ENCODE measurements at regions not wholly inside any gene's neighbourhood (a gene's known extent, or its start where the extent isn't known, plus 50 kb on each side); places are given as distances from the start of the nearest gene placed in this dataset.

DNA sequence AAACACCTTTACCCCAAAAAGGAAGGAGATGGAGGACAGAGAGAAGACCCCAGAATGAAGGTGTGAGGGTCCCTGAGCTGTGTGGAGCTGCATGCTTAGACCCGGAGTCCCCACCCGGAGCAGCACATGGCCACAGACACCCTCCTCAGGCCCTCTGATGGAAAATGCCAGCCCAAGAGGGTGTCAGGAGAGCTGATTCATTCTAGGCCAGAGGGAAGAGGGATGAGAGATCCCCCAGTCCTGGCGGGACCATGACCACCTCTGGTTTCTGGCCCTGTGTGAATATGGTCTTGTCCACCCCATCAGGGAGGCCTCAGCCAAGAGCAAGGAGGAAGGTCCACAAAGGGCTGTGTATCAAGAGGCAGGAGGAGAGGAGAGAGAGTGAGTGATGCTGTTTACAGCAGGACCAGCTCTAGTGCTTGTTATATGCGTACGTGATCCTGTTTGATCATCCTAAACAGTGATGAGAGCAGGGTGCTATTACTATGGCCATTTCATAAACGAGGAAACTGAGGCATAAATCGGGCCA is 186.6 kb upstream of the HAAO start:
- H3K27me3 ChIP-seq (ENCODE audit: control insufficient read depth, insufficient read depth, low read length): no peaks in the 10 kb centered on the region
- TF ChIP-seq POLR2AphosphoS5 (IDR thresholded peaks at IDR 0.05; ENCODE audit: low read depth, low read length) (no peak), SIN3A (IDR thresholded peaks at IDR 0.05; ENCODE audit: borderline replicate concordance, insufficient read depth, low read depth, low read length) (no peak), REST (IDR thresholded peaks at IDR 0.05; ENCODE audit: insufficient read depth in 1 of 2, low read depth in 2 of 2, low read length in 1 of 2) (no peak), TCF7L2 (IDR thresholded peaks at IDR 0.05; ENCODE audit: low read depth, low read length) (no peak)
- TF ChIP-seq, protein P1, sequence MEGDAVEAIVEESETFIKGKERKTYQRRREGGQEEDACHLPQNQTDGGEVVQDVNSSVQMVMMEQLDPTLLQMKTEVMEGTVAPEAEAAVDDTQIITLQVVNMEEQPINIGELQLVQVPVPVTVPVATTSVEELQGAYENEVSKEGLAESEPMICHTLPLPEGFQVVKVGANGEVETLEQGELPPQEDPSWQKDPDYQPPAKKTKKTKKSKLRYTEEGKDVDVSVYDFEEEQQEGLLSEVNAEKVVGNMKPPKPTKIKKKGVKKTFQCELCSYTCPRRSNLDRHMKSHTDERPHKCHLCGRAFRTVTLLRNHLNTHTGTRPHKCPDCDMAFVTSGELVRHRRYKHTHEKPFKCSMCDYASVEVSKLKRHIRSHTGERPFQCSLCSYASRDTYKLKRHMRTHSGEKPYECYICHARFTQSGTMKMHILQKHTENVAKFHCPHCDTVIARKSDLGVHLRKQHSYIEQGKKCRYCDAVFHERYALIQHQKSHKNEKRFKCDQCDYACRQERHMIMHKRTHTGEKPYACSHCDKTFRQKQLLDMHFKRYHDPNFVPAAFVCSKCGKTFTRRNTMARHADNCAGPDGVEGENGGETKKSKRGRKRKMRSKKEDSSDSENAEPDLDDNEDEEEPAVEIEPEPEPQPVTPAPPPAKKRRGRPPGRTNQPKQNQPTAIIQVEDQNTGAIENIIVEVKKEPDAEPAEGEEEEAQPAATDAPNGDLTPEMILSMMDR (IDR thresholded peaks at IDR 0.05): no peak
- BruUV-seq (replicated peaks): no TSS peak
- ChIA-PET CTCF (interaction anchor here (0.7 kb wide), 1 partner anchor 25 kb away, joined by 3 read pairs; no protein-coding TSS in a partner anchor), POLR2A (no interaction called here)
- in situ Hi-C loops (cut with HindIII; ENCODE audit: low pct_unique_long_range_greater_than_20kb, low sequenced_read_pairs): no loop called here
- no peak overlapping the region for H3K27ac ChIP-seq (ENCODE audit: low read length)
- H3K36me3 ChIP-seq (ENCODE audit: control insufficient read depth, insufficient read depth, low read length): no peaks in the 10 kb centered on the region
- no peak overlapping the region for H3K4me3 ChIP-seq (ENCODE audit: low read depth in 2 of 2, low read length in 2 of 2)
- H3K4me1 ChIP-seq (ENCODE audit: control insufficient read depth, insufficient read depth, low read length): peaks cover 3% of the 10 kb centered on the region; the same call in 1 of the 2 replicates
- ATAC-seq: no peak
- DNase-seq (ENCODE audit: low read depth, low spot score): no peak
- no peaks in the 10 kb centered on the region for H3K9me3 ChIP-seq (ENCODE audit: control insufficient read depth, insufficient read depth, low read depth, low read length)
- intact Hi-C loops (cut with micrococcal nuclease; ENCODE audit: unreplicated experiment): loop anchor here (5.0 to 10.0 kb wide), 2 partner anchors 156 to 243 kb away; no protein-coding TSS in a partner anchor

- ChIA-PET POLR2A (no interaction called here), CTCF (interaction anchor here (0.6 to 0.7 kb wide), 2 partner anchors 24 to 46 kb away, joined by 3 read pairs; no protein-coding TSS in a partner anchor)
- TF ChIP-seq, protein P1 (IDR thresholded peaks at IDR 0.05): no peak
- TF ChIP-seq SIN3A (IDR thresholded peaks at IDR 0.05; ENCODE audit: borderline replicate concordance, insufficient read depth, low read depth, low read length) (no peak), TCF7L2 (IDR thresholded peaks at IDR 0.05; ENCODE audit: low read depth, low read length) (no peak), REST (IDR thresholded peaks at IDR 0.05; ENCODE audit: insufficient read depth in 1 of 2, low read depth in 2 of 2, low read length in 1 of 2) (no peak), POLR2AphosphoS5 (IDR thresholded peaks at IDR 0.05; ENCODE audit: low read depth, low read length) (no peak)
- Histone ChIP-seq H3K27me3 (ENCODE audit: control insufficient read depth, insufficient read depth, low read length) (no peaks in the 10 kb centered on the region), H3K27ac (ENCODE audit: low read length) (no peak overlapping the region), H3K4me3 (ENCODE audit: low read depth in 2 of 2, low read length in 2 of 2) (no peak overlapping the region), H3K4me1 (ENCODE audit: control insufficient read depth, insufficient read depth, low read length) (peaks cover 3% of the 10 kb centered on the region; the same call in 1 of the 2 replicates), H3K36me3 (ENCODE audit: control insufficient read depth, insufficient read depth, low read length) (no peaks in the 10 kb centered on the region), H3K9me3 (ENCODE audit: control insufficient read depth, insufficient read depth, low read depth, low read length) (no peaks in the 10 kb centered on the region)
- no TSS peak for BruUV-seq (replicated peaks)
- DNase-seq (ENCODE audit: low read depth, low spot score) (no peak), ATAC-seq (no peak)
- intact Hi-C loops (cut with micrococcal nuclease; ENCODE audit: unreplicated experiment) (loop anchor here (5.0 to 10.0 kb wide), 2 partner anchors 156 to 244 kb away; no protein-coding TSS in a partner anchor), in situ Hi-C loops (cut with HindIII; ENCODE audit: low pct_unique_long_range_greater_than_20kb, low sequenced_read_pairs) (no loop called here)
These were observed 185.9 kb upstream of the HAAO start for GRCh38 chr2:42978175-42978886.

Measured in Panc1 (cell line).